ENCODE measurements at regions not wholly inside any gene's neighbourhood (a gene's known extent, or its start where the extent isn't known, plus 50 kb on each side); places are given as distances from the start of the nearest gene placed in this dataset.

DNA sequence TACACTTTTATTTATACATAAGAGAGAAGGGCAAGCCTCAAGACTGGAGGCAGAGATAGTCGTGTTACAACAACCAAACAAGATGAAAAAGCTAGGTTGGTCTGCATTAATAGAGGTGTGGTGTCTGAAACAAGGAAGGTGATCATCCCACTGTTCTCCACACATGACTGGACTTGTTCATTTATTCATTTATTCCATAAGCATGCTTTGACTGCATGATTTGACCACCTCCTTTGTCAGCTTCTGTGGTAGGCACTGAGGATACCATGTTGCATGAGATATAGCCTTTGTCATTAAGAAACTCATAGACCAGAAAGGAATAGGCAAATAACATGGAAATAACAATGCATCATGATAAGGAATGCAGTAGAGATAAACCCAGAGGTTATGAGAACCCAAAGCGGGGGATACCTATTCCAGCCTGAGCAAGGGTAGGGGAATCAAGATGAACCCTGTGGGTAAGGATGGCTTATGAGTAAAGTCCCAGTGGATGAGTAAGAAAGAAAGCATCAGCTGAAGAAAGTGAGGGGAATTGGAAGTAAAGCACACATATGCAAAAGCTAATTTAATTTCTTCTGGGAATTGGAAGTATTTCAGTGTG lies 173.7 kb upstream of the FGGY start:
- Mint-ChIP-seq H3K9me3 (ENCODE audit: unreplicated experiment) (no peaks in the 10 kb centered on the region), H3K4me3 (ENCODE audit: unreplicated experiment) (no peak overlapping the region)

DNA sequence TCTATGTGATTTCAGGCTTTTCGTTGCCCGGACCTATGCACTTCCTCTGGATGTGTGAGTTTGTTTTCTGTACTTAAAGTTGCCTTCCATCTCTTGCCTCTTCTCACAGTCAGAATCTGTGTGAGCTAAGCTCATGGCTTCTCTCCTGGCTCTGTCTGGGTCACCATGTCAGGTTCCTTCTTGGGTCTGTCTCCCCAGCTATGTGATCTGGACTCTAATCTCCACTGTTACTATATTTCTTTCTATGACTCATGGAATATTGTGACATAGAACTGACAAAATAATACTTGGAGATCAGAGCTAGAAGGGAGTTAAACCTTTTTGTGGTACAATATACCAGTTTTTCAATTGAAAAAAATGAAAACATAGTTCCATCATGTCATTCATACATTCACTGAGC lies 172.7 kb upstream of the FGGY start:
- TF ChIP-seq, protein P1, sequence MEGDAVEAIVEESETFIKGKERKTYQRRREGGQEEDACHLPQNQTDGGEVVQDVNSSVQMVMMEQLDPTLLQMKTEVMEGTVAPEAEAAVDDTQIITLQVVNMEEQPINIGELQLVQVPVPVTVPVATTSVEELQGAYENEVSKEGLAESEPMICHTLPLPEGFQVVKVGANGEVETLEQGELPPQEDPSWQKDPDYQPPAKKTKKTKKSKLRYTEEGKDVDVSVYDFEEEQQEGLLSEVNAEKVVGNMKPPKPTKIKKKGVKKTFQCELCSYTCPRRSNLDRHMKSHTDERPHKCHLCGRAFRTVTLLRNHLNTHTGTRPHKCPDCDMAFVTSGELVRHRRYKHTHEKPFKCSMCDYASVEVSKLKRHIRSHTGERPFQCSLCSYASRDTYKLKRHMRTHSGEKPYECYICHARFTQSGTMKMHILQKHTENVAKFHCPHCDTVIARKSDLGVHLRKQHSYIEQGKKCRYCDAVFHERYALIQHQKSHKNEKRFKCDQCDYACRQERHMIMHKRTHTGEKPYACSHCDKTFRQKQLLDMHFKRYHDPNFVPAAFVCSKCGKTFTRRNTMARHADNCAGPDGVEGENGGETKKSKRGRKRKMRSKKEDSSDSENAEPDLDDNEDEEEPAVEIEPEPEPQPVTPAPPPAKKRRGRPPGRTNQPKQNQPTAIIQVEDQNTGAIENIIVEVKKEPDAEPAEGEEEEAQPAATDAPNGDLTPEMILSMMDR (IDR thresholded peaks at IDR 0.05; ENCODE audit: unreplicated experiment), result no peak
- Mint-ChIP-seq H3K27me3 (ENCODE audit: unreplicated experiment) (peaks cover 1% of the 10 kb centered on the region), H3K27ac (ENCODE audit: unreplicated experiment) (no peak overlapping the region), H3K9me3 (ENCODE audit: unreplicated experiment) (no peaks in the 10 kb centered on the region), H3K4me3 (ENCODE audit: unreplicated experiment) (no peak overlapping the region), H3K36me3 (ENCODE audit: low read depth, unreplicated experiment) (no peaks in the 10 kb centered on the region), H3K4me1 (ENCODE audit: unreplicated experiment) (peaks cover 5% of the 10 kb centered on the region)
- no peak for DNase-seq (ENCODE audit: low spot score)

More for the DNA sequence above, 173.7 kb upstream of the FGGY start:
- peaks cover 1% of the 10 kb centered on the region for H3K27me3 Mint-ChIP-seq (ENCODE audit: unreplicated experiment)
- H3K27ac Mint-ChIP-seq (ENCODE audit: unreplicated experiment), result no peak overlapping the region
- no peaks in the 10 kb centered on the region for H3K4me1 Mint-ChIP-seq (ENCODE audit: unreplicated experiment)
- no peaks in the 10 kb centered on the region for H3K36me3 Mint-ChIP-seq (ENCODE audit: low read depth, unreplicated experiment)
- DNase-seq (ENCODE audit: low spot score), result no peak
- TF ChIP-seq, protein P1 (IDR thresholded peaks at IDR 0.05; ENCODE audit: unreplicated experiment), result no peak

DNA sequence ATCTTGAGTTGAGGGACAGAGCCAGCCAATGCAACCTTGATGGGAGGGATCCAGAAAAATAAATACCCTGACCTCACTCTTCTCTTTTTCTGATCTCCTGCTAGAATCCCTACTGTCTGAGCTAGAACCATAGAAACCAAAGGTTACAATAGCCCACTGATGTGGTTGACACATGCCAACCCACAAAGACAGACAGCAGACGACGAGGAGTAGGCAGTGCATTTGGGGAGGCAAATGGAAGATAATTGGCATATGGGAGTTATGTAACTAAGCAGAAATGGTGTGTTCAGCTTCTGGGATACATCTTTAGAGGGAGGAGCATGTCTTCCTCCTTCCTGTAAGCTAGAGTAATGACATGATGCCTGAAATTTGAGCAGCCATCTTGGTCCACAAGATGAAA lies 171.7 kb upstream of the FGGY start:
- Mint-ChIP-seq H3K4me3 (ENCODE audit: unreplicated experiment) (no peak overlapping the region), H3K36me3 (ENCODE audit: low read depth, unreplicated experiment) (no peaks in the 10 kb centered on the region), H3K4me1 (ENCODE audit: unreplicated experiment) (peaks cover 5% of the 10 kb centered on the region), H3K9me3 (ENCODE audit: unreplicated experiment) (no peaks in the 10 kb centered on the region), H3K27me3 (ENCODE audit: unreplicated experiment) (peaks cover 1% of the 10 kb centered on the region), H3K27ac (ENCODE audit: unreplicated experiment) (no peak overlapping the region)
- DNase-seq (ENCODE audit: low spot score), result no peak
- TF ChIP-seq, protein P1 (IDR thresholded peaks at IDR 0.05; ENCODE audit: unreplicated experiment), result no peak

DNA sequence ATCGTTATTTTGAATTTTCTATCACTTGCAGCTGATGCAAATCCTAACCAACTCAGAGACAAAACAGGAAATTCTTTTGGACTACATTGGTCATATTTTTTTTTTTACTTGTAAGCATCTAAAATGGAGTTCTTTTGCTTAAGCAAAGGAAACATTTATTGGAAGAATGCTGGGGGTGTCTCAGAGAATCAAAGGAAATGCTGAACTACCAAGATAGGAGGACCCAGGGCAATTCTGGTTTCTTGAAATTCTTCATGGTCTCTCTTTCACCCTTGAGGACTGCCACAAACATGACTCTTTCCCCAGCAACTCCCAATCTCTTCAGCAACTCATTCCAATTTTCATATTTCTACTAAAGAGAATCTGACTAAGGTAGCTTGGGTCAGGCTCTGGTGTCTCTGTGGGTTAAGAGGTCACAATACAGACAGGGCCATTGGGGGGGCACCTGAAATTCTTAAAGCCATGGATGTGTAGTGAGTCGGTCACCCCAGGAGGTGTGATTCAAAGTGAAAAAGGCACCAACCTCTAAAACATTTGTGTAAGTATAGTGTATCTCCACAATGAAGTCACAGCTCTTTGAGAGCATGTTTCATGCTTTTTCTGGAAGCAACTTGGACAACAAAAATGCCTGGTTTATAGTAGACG lies 171.1 kb upstream of the FGGY start:
- Mint-ChIP-seq H3K9me3 (ENCODE audit: unreplicated experiment) (no peaks in the 10 kb centered on the region), H3K27me3 (ENCODE audit: unreplicated experiment) (peaks cover 1% of the 10 kb centered on the region), H3K4me3 (ENCODE audit: unreplicated experiment) (no peak overlapping the region), H3K27ac (ENCODE audit: unreplicated experiment) (no peak overlapping the region), H3K36me3 (ENCODE audit: low read depth, unreplicated experiment) (no peaks in the 10 kb centered on the region), H3K4me1 (ENCODE audit: unreplicated experiment) (peaks cover 7% of the 10 kb centered on the region)
- no peak for DNase-seq (ENCODE audit: low spot score)
- TF ChIP-seq, protein P1 (IDR thresholded peaks at IDR 0.05; ENCODE audit: unreplicated experiment), result no peak

DNA sequence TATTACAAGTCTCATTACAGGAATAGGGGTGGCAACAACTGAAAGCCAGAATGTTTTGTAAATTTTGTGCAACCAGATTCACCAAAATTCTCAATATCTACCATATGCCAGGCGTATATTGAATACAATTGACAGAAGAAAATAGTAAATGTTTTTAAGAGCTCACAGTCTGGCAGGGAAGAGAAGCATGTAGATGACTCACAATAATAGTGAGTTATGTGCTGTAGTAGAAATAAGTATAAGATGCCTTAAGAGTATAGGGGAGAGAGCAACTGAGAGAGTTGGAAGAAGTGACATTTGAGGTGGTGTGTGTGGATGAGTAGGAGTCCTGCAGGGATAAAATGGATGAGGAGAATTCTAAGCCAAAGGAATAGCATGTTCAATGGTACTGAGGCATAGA lies 170.5 kb upstream of the FGGY start:
- no peak overlapping the region for H3K4me3 Mint-ChIP-seq (ENCODE audit: unreplicated experiment)
- no peak for DNase-seq (ENCODE audit: low spot score)
- H3K27ac Mint-ChIP-seq (ENCODE audit: unreplicated experiment), result no peak overlapping the region
- H3K9me3 Mint-ChIP-seq (ENCODE audit: unreplicated experiment), result no peaks in the 10 kb centered on the region
- peaks cover 11% of the 10 kb centered on the region for H3K4me1 Mint-ChIP-seq (ENCODE audit: unreplicated experiment)
- H3K27me3 Mint-ChIP-seq (ENCODE audit: unreplicated experiment), result peaks cover 1% of the 10 kb centered on the region
- TF ChIP-seq, protein P1 (IDR thresholded peaks at IDR 0.05; ENCODE audit: unreplicated experiment), result no peak
- no peaks in the 10 kb centered on the region for H3K36me3 Mint-ChIP-seq (ENCODE audit: low read depth, unreplicated experiment)

All from endothelial cell (in vitro differentiated cells).